ENCODE measurements at regions not wholly inside any gene's neighbourhood (a gene's known extent, or its start where the extent isn't known, plus 50 kb on each side); places are given as distances from the start of the nearest gene placed in this dataset.

- no peak overlapping the region for H3K4me3 ChIP-seq (ENCODE audit: low read depth in 1 of 3, low read length in 3 of 3)
- H3K9me3 ChIP-seq (ENCODE audit: control insufficient read depth in 4 of 4, low read length in 3 of 4) = peaks cover 0 to 1% (median 0%) of the 10 kb centered on the region in 4 donors
- H3K4me1 ChIP-seq (ENCODE audit: control insufficient read depth in 4 of 4, insufficient read depth in 4 of 4, low read length in 3 of 4) = no peaks in the 10 kb centered on the region
- H3K27me3 ChIP-seq (ENCODE audit: control insufficient read depth in 4 of 4, insufficient read depth in 4 of 4, low read length in 3 of 4) = no peaks in the 10 kb centered on the region
- no peak overlapping the region for H3K27ac ChIP-seq (ENCODE audit: low read depth in 1 of 2, low read length in 2 of 2)
- H3K36me3 ChIP-seq (ENCODE audit: control insufficient read depth in 4 of 4, insufficient read depth in 3 of 4, low read depth in 1 of 4, low read length in 3 of 4) = no peaks in the 10 kb centered on the region
- H3K9ac ChIP-seq (ENCODE audit: low read depth in 1 of 2, low read length in 2 of 2) = no peak overlapping the region
- TF ChIP-seq, protein P1, sequence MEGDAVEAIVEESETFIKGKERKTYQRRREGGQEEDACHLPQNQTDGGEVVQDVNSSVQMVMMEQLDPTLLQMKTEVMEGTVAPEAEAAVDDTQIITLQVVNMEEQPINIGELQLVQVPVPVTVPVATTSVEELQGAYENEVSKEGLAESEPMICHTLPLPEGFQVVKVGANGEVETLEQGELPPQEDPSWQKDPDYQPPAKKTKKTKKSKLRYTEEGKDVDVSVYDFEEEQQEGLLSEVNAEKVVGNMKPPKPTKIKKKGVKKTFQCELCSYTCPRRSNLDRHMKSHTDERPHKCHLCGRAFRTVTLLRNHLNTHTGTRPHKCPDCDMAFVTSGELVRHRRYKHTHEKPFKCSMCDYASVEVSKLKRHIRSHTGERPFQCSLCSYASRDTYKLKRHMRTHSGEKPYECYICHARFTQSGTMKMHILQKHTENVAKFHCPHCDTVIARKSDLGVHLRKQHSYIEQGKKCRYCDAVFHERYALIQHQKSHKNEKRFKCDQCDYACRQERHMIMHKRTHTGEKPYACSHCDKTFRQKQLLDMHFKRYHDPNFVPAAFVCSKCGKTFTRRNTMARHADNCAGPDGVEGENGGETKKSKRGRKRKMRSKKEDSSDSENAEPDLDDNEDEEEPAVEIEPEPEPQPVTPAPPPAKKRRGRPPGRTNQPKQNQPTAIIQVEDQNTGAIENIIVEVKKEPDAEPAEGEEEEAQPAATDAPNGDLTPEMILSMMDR (IDR thresholded peaks at IDR 0.05; ENCODE audit: low read depth, low read length, missing input control) = no peak
- TF ChIP-seq HNF4G (IDR thresholded peaks at IDR 0.05) (no peak), FOXA2 (IDR thresholded peaks at IDR 0.05) (no peak), RAD21 (IDR thresholded peaks at IDR 0.05) (no peak), YY1 (IDR thresholded peaks at IDR 0.05) (no peak), ZBTB33 (IDR thresholded peaks at IDR 0.05) (no peak), FOXA1 (IDR thresholded peaks at IDR 0.05) (no peak), JUND (IDR thresholded peaks at IDR 0.05) (no peak), MAX (IDR thresholded peaks at IDR 0.05) (no peak), SP1 (IDR thresholded peaks at IDR 0.05) (no peak), NR2F2 (IDR thresholded peaks at IDR 0.05) (no peak), REST (IDR thresholded peaks at IDR 0.05) (no peak), EGR1 (IDR thresholded peaks at IDR 0.05; ENCODE audit: low read depth in 2 of 2) (no peak), RXRA (IDR thresholded peaks at IDR 0.05) (no peak), TAF1 (conservative IDR thresholded peaks at IDR 0.05) (no peak)
- TF ChIP-seq, protein P2, sequence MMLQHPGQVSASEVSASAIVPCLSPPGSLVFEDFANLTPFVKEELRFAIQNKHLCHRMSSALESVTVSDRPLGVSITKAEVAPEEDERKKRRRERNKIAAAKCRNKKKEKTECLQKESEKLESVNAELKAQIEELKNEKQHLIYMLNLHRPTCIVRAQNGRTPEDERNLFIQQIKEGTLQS (IDR thresholded peaks at IDR 0.05) = no peak
- WGBS = 84% methylated on average over 10 of the region's 10 CpGs
- DNase-seq (ENCODE audit: low spot score) = no peak
Observed at GRCh38 chr6:168935628-168936010, 318.0 kb downstream of the THBS2 start.

All from liver (tissue), 8 donors.